HCT116 (cell line): ENCODE measurements at regions not wholly inside any gene's neighbourhood (a gene's known extent, or its start where the extent isn't known, plus 50 kb on each side); places are given as distances from the start of the nearest gene placed in this dataset.

ENCODE experiments used
- ATAC-seq: fragments of 200-7000 bp; cut with Tn5 transposase; 2 replicates; pipeline ENCODE4 v1.9.1; 2020; ENCODE audit warnings: mild to moderate bottlenecking, moderate library complexity
- BruUV-seq: library from RNA; stranded (reverse); fragments of 400-500 nt; replicated peaks from 2 replicates; lab custom pipeline; 2021; lab: Mats Ljungman, UMichigan
- CTCF ChIA-PET: fragments of 300-600 bp; sonication (Branson Sonifier 250); formaldehyde crosslinking; loops from one replicate; lab custom pipeline; 2021; ENCODE audit warnings: antibody characterized with exemption; lab: Charles Lee
- POLR2A ChIA-PET: fragments of 300-600, 350-600 bp; sonication (Branson Sonifier 250); formaldehyde crosslinking; loops from one replicate; lab custom pipeline; 2021; ENCODE audit warnings: antibody characterized with exemption; lab: Charles Lee
- RAD21 ChIA-PET, 2 experiments: fragments of 300-600 bp; sonication (Branson Sonifier 250); formaldehyde crosslinking; loops; one replicate each; lab custom pipeline; 2023; ENCODE audit warnings: low total read pairs in 2 of 2; ENCODE audit not compliant: uncharacterized antibody in 2 of 2, unreplicated experiment in 2 of 2, low non-redundant PET in 1 of 2; lab: Charles Lee
- DNase-seq: peaks from one replicate; pipeline ENCODE4 v3.0.0-alpha.2; 2010; ENCODE audit warnings: low read depth, low spot score
- H2AFZ ChIP-seq: fragments of 200-600 bp; shearing (Covaris generic), sonication (generic); 2 replicates; pipeline ENCODE4 v1.6.1; 2017; ENCODE audit warnings: low read depth, mixed run types, mixed read lengths, antibody characterized with exemption, low read length; ENCODE audit not compliant: poor library complexity, severe bottlenecking
- H3K27ac ChIP-seq: 2 replicates; pipeline ENCODE4 v1.5.1; 2012; ENCODE audit warnings: low read depth, low read length
- H3K27me3 ChIP-seq: fragments of 200-600 bp; sonication (generic); 2 replicates; pipeline ENCODE4 v1.6.1; 2016; ENCODE audit warnings: mixed run types, low read length, mixed read lengths; ENCODE audit not compliant: insufficient read depth
- H3K36me3 ChIP-seq, 2 experiments: fragments of 200-500 bp in 1 of 2; fragments of 200-600 bp in 1 of 2; sonication (Bioruptor generic) in 1 of 2; sonication (generic) in 1 of 2; 2 replicates each; pipeline versions ENCODE4 v1.5.1 to v1.6.1; 2014 to 2016; ENCODE audit warnings: low read length in 2 of 2, inconsistent platforms in 1 of 2, mixed read lengths in 1 of 2, mixed run types in 1 of 2; ENCODE audit not compliant: insufficient read depth in 2 of 2, control insufficient read depth in 1 of 2
- H3K4me1 ChIP-seq, 2 experiments: fragments of 200-600 bp in 1 of 2; sonication (generic) in 1 of 2; 2 replicates each; pipeline versions ENCODE4 v1.5.1 to v1.6.1; 2012 to 2017; ENCODE audit warnings: low read length in 2 of 2, inconsistent platforms in 1 of 2, mild to moderate bottlenecking in 1 of 2, mixed read lengths in 1 of 2, mixed run types in 1 of 2, moderate library complexity in 1 of 2; ENCODE audit not compliant: insufficient read depth in 2 of 2, control insufficient read depth in 1 of 2
- H3K4me2 ChIP-seq: fragments of 200-600 bp; sonication (generic); 2 replicates; pipeline ENCODE4 v1.6.1; 2017; ENCODE audit warnings: mixed run types, low read length, mixed read lengths
- H3K4me3 ChIP-seq, 2 experiments: fragments of 200-600 bp in 1 of 2; sonication (generic) in 1 of 2; replicated peaks in 1 of 2; 2 replicates each; pipeline ENCODE4 v1.5.1; 2011 to 2016; ENCODE audit warnings: low read length in 2 of 2, control low read depth in 1 of 2, low read depth in 1 of 2, mild to moderate bottlenecking in 1 of 2, mixed read lengths in 1 of 2, mixed run types in 1 of 2
- H3K79me2 ChIP-seq: fragments of 200-600 bp; sonication (generic); 2 replicates; pipeline ENCODE4 v1.6.1; 2017; ENCODE audit warnings: mild to moderate bottlenecking, mixed run types, low read length, moderate library complexity, mixed read lengths; ENCODE audit not compliant: insufficient read depth
- H3K9ac ChIP-seq: fragments of 200-600 bp; sonication (generic); 2 replicates; pipeline ENCODE4 v1.6.1; 2016; ENCODE audit warnings: low read length, mixed read lengths
- H3K9me2 ChIP-seq: fragments of 200-600 bp; sonication (generic), shearing (Covaris generic); 2 replicates; pipeline ENCODE4 v1.6.1; 2017; ENCODE audit warnings: mixed run types, mild to moderate bottlenecking, moderate library complexity; ENCODE audit not compliant: insufficient read depth
- H3K9me3 ChIP-seq, 2 experiments: fragments of 200-500 bp in 1 of 2; fragments of 200-600 bp in 1 of 2; sonication (Bioruptor generic) in 1 of 2; sonication (generic) in 1 of 2; 2 replicates each; pipeline ENCODE4 v1.6.1; 2014 to 2017; ENCODE audit warnings: low read length in 2 of 2, mixed read lengths in 2 of 2, inconsistent platforms in 1 of 2, low read depth in 1 of 2, mild to moderate bottlenecking in 1 of 2, mixed run types in 1 of 2, moderate library complexity in 1 of 2; ENCODE audit not compliant: control insufficient read depth in 1 of 2, insufficient read depth in 1 of 2
- H4K20me1 ChIP-seq: fragments of 200-600 bp; sonication (generic), shearing (Covaris generic); 2 replicates; pipeline ENCODE4 v1.6.1; 2017; ENCODE audit warnings: mixed run types, mild to moderate bottlenecking, moderate library complexity; ENCODE audit not compliant: insufficient read depth
- CBX3 ChIP-seq: IDR thresholded peaks from 2 replicates; pipeline ENCODE4 v1.6.1; 2012; ENCODE audit warnings: low read depth
- CEBPB ChIP-seq: IDR thresholded peaks from 2 replicates; pipeline ENCODE4 v1.6.1; 2012; ENCODE audit warnings: low read depth
- EGR1 ChIP-seq: IDR thresholded peaks from 2 replicates; pipeline ENCODE4 v1.6.1; 2012; ENCODE audit warnings: low read depth
- EZH2 ChIP-seq: fragments of 200-600 bp; sonication (generic); IDR thresholded peaks from 2 replicates; pipeline ENCODE4 v1.6.1; 2017; ENCODE audit warnings: antibody characterized with exemption, mixed run types
- EZH2phosphoT487 ChIP-seq: fragments of 200-600 bp; IDR thresholded peaks from 2 replicates; pipeline ENCODE4 v1.6.1; 2018; ENCODE audit warnings: antibody characterized with exemption, borderline replicate concordance
- FOSL1 ChIP-seq: IDR thresholded peaks from 2 replicates; pipeline ENCODE4 v1.6.1; 2012; ENCODE audit warnings: low read depth
- JUND ChIP-seq: IDR thresholded peaks from 2 replicates; pipeline ENCODE4 v1.6.1; 2012
- POLR2A ChIP-seq: IDR thresholded peaks from 2 replicates; pipeline ENCODE4 v1.7.0; 2011; ENCODE audit warnings: borderline replicate concordance; ENCODE audit not compliant: insufficient read depth, insufficient read length; ENCODE audit errors: extremely low read depth
- POLR2AphosphoS5 ChIP-seq: IDR thresholded peaks from 2 replicates; pipeline ENCODE4 v1.6.1; 2011; ENCODE audit warnings: mild to moderate bottlenecking, low read depth, low read length, moderate library complexity
- RAD21 ChIP-seq: IDR thresholded peaks from 2 replicates; pipeline ENCODE4 v1.6.1; 2012; ENCODE audit warnings: low read depth, mild to moderate bottlenecking
- REST ChIP-seq: IDR thresholded peaks from 2 replicates; pipeline ENCODE4 v1.6.1; 2012; ENCODE audit warnings: low read depth
- SIN3A ChIP-seq: IDR thresholded peaks from 2 replicates; pipeline ENCODE4 v1.6.1; 2012; ENCODE audit warnings: low read depth
- SP1 ChIP-seq: IDR thresholded peaks from 2 replicates; pipeline ENCODE4 v1.6.1; 2012; ENCODE audit warnings: low read depth
- SRF ChIP-seq: IDR thresholded peaks from 2 replicates; pipeline ENCODE4 v1.6.1; 2012; ENCODE audit warnings: low read depth
- TCF7L2 ChIP-seq: IDR thresholded peaks from 2 replicates; pipeline ENCODE4 v1.7.0; 2011; ENCODE audit warnings: borderline replicate concordance, inconsistent platforms; ENCODE audit not compliant: insufficient read depth, insufficient read length; ENCODE audit errors: extremely low read depth
- YY1 ChIP-seq: IDR thresholded peaks from 2 replicates; pipeline ENCODE4 v1.6.1; 2011; ENCODE audit warnings: low read length, low read depth, moderate library complexity, mild to moderate bottlenecking; ENCODE audit not compliant: insufficient replicate concordance; ENCODE audit errors: extremely low read depth
- ZBTB33 ChIP-seq: IDR thresholded peaks from 2 replicates; pipeline ENCODE4 v1.6.1; 2011; ENCODE audit warnings: mild to moderate bottlenecking, low read length, moderate library complexity; ENCODE audit not compliant: insufficient replicate concordance; ENCODE audit errors: extremely low read depth
- ZFX ChIP-seq: fragments of 450-650 bp; IDR thresholded peaks from 2 replicates; pipeline ENCODE4 v1.6.1; 2017
- ZNF274 ChIP-seq: fragments of 200-500 bp; sonication (Bioruptor generic); IDR thresholded peaks from 2 replicates; pipeline ENCODE4 v1.6.1; 2014; ENCODE audit warnings: mild to moderate bottlenecking, low read depth, low read length, inconsistent platforms
- intact Hi-C: fragments of 100-400 bp; cut with micrococcal nuclease; formaldehyde crosslinking; loops from 2 replicates; pipeline ENCODE4 v1.10.0; 2022

GRCh38 chr13:111657013-111657412 lies 336.6 kb downstream of the TEX29 start:
- Histone ChIP-seq H3K27me3 (peaks cover 57% of the 10 kb centered on the region), H3K79me2 (no peaks in the 10 kb centered on the region), H2AFZ (no peak overlapping the region)
- TF ChIP-seq FOSL1 (no peak), TCF7L2 (no peak), POLR2A (no peak), SP1 (no peak), EZH2 (no peak), EZH2phosphoT487 (no peak), YY1 (no peak), POLR2AphosphoS5 (no peak), CBX3 (no peak), JUND (no peak), SIN3A (no peak), SRF (no peak), ZNF274 (no peak), REST (no peak), EGR1 (no peak), ZFX (no peak), CEBPB (no peak), ZBTB33 (no peak), RAD21 (no peak)
- TF ChIP-seq, all 23 proteins: peak for 0
- H3K4me2 ChIP-seq: no peak overlapping the region
- no peaks in the 10 kb centered on the region for H3K9me3 ChIP-seq
- H3K36me3 ChIP-seq: no peaks in the 10 kb centered on the region
- no peaks in the 10 kb centered on the region for H4K20me1 ChIP-seq
- ChIA-PET CTCF (no interaction called here), POLR2A (no interaction called here), RAD21 (no interaction called here)
- ATAC-seq (no peak), DNase-seq (no peak)
- H3K27ac ChIP-seq: no peak overlapping the region
- no peak overlapping the region for H3K4me3 ChIP-seq
- H3K9me2 ChIP-seq: no peaks in the 10 kb centered on the region
- no TSS peak for BruUV-seq
- H3K9ac ChIP-seq: no peak overlapping the region
- no peaks in the 10 kb centered on the region for H3K4me1 ChIP-seq
- intact Hi-C loops: no loop called here
